Neural cell (in vitro differentiated cells): ENCODE measurements at regions not wholly inside any gene's neighbourhood (a gene's known extent, or its start where the extent isn't known, plus 50 kb on each side); places are given as distances from the start of the nearest gene placed in this dataset.

Experiments
- CTCF ChIP-seq: fragments of 450-650 bp; IDR thresholded peaks from 2 replicates; pipeline ENCODE4 v1.5.1; 2014; ENCODE audit warnings: antibody characterized with exemption, mild to moderate bottlenecking, moderate library complexity; ENCODE audit not compliant: poor library complexity, severe bottlenecking
- EP300 ChIP-seq: fragments of 450-650 bp; conservative IDR thresholded peaks from 2 replicates; pipeline ENCODE4 v1.6.1; 2014; ENCODE audit warnings: antibody characterized with exemption, mild to moderate bottlenecking, moderate library complexity; ENCODE audit not compliant: poor library complexity, severe bottlenecking
- EZH2 ChIP-seq: fragments of 200-600, 300-800 bp; shearing (Covaris generic), sonication (generic); IDR thresholded peaks from 2 replicates; pipeline ENCODE4 v1.6.1; 2014; ENCODE audit warnings: antibody characterized with exemption, low read length, borderline replicate concordance, mild to moderate bottlenecking; ENCODE audit not compliant: insufficient read depth, poor library complexity, severe bottlenecking
- MXI1 ChIP-seq: fragments of 450-650 bp; conservative IDR thresholded peaks from 2 replicates; pipeline ENCODE4 v1.6.1; 2014; ENCODE audit warnings: antibody characterized with exemption, mild to moderate bottlenecking; ENCODE audit not compliant: poor library complexity, severe bottlenecking
- RAD21 ChIP-seq: fragments of 450-650 bp; conservative IDR thresholded peaks from 2 replicates; pipeline ENCODE4 v1.6.1; 2014; ENCODE audit warnings: antibody characterized with exemption, mild to moderate bottlenecking, moderate library complexity
- TAF1 ChIP-seq: IDR thresholded peaks from 2 replicates; pipeline ENCODE4 v1.6.1; 2012; ENCODE audit warnings: low read depth

GRCh38 chr21:33157303-33157702 lies 72.4 kb upstream of the IFNAR2 start:
- TF ChIP-seq MXI1 (no peak), CTCF (no peak), EP300 (no peak), EZH2 (no peak), RAD21 (no peak), TAF1 (no peak)
